Osteocyte (in vitro differentiated cells): ENCODE measurements at regions not wholly inside any gene's neighbourhood (a gene's known extent, or its start where the extent isn't known, plus 50 kb on each side); places are given as distances from the start of the nearest gene placed in this dataset.

Source experiments
- DNase-seq: peaks from one replicate; pipeline ENCODE4 v3.0.0; 2021; ENCODE audit warnings: mixed read lengths; ENCODE audit not compliant: unreplicated experiment; ENCODE audit errors: extremely low spot score
- H3K27ac Mint-ChIP-seq: one replicate; pipeline ENCODE4 v1.8.0; 2021; ENCODE audit warnings: mild to moderate bottlenecking, mixed read lengths; ENCODE audit not compliant: unreplicated experiment
- H3K27me3 Mint-ChIP-seq: one replicate; pipeline ENCODE4 v1.8.0; 2021; ENCODE audit warnings: mixed read lengths; ENCODE audit not compliant: unreplicated experiment
- H3K36me3 Mint-ChIP-seq: one replicate; pipeline ENCODE4 v1.8.0; 2021; ENCODE audit warnings: mixed read lengths; ENCODE audit not compliant: unreplicated experiment
- H3K4me1 Mint-ChIP-seq: one replicate; pipeline ENCODE4 v1.8.0; 2021; ENCODE audit warnings: mixed read lengths; ENCODE audit not compliant: unreplicated experiment
- H3K4me3 Mint-ChIP-seq: one replicate; pipeline ENCODE4 v1.8.0; 2021; ENCODE audit warnings: mild to moderate bottlenecking, moderate library complexity, mixed read lengths; ENCODE audit not compliant: unreplicated experiment
- H3K9me3 Mint-ChIP-seq: one replicate; pipeline ENCODE4 v1.8.0; 2021; ENCODE audit warnings: mixed read lengths; ENCODE audit not compliant: unreplicated experiment
- CTCF ChIP-seq: fragments of 200-600 bp; sonication (generic); IDR thresholded peaks from 2 replicates; pipeline ENCODE4 v1.5.0; 2021; ENCODE audit warnings: antibody characterized with exemption, mild to moderate bottlenecking, moderate library complexity

GRCh38 chr4:81802285-81802846, 330.7 kb upstream of the RASGEF1B start:
- no peaks in the 10 kb centered on the region for H3K4me1 Mint-ChIP-seq
- no peak for DNase-seq
- no peak for TF ChIP-seq CTCF
- no peaks in the 10 kb centered on the region for H3K27me3 Mint-ChIP-seq
- no peaks in the 10 kb centered on the region for H3K9me3 Mint-ChIP-seq
- no peaks in the 10 kb centered on the region for H3K36me3 Mint-ChIP-seq
- no peak overlapping the region for H3K27ac Mint-ChIP-seq
- no peak overlapping the region for H3K4me3 Mint-ChIP-seq

- H3K9me3 Mint-ChIP-seq = no peaks in the 10 kb centered on the region
- no peak for DNase-seq
- no peaks in the 10 kb centered on the region for H3K4me1 Mint-ChIP-seq
- H3K27me3 Mint-ChIP-seq = no peaks in the 10 kb centered on the region
- H3K36me3 Mint-ChIP-seq = no peaks in the 10 kb centered on the region
- no peak overlapping the region for H3K27ac Mint-ChIP-seq
- no peak for TF ChIP-seq CTCF
- H3K4me3 Mint-ChIP-seq = no peak overlapping the region
Measured at GRCh38 chr4:81799371-81799770, 327.7 kb upstream of the RASGEF1B start.

- no peak overlapping the region for H3K27ac Mint-ChIP-seq
- H3K27me3 Mint-ChIP-seq = no peaks in the 10 kb centered on the region
- H3K9me3 Mint-ChIP-seq = no peaks in the 10 kb centered on the region
- no peaks in the 10 kb centered on the region for H3K4me1 Mint-ChIP-seq
- H3K4me3 Mint-ChIP-seq = no peak overlapping the region
- H3K36me3 Mint-ChIP-seq = no peaks in the 10 kb centered on the region
- no peak for DNase-seq
- TF ChIP-seq CTCF = no peak
Measured at GRCh38 chr4:81796790-81797528, 325.3 kb upstream of the RASGEF1B start.

- Mint-ChIP-seq H3K4me1 (no peaks in the 10 kb centered on the region), H3K36me3 (no peaks in the 10 kb centered on the region), H3K27ac (no peak overlapping the region), H3K27me3 (no peaks in the 10 kb centered on the region), H3K9me3 (no peaks in the 10 kb centered on the region), H3K4me3 (no peak overlapping the region)
- no peak for DNase-seq
- no peak for TF ChIP-seq CTCF
Measured at GRCh38 chr4:81792521-81792920, 320.8 kb upstream of the RASGEF1B start.

GRCh38 chr4:81790477-81790876, 318.8 kb upstream of the RASGEF1B start:
- H3K27me3 Mint-ChIP-seq = no peaks in the 10 kb centered on the region
- no peak overlapping the region for H3K4me3 Mint-ChIP-seq
- H3K36me3 Mint-ChIP-seq = no peaks in the 10 kb centered on the region
- no peaks in the 10 kb centered on the region for H3K9me3 Mint-ChIP-seq
- no peaks in the 10 kb centered on the region for H3K4me1 Mint-ChIP-seq
- no peak for TF ChIP-seq CTCF
- no peak overlapping the region for H3K27ac Mint-ChIP-seq
- no peak for DNase-seq
